Tibial nerve (tissue), 4 donors: ENCODE measurements at regions not wholly inside any gene's neighbourhood (a gene's known extent, or its start where the extent isn't known, plus 50 kb on each side); places are given as distances from the start of the nearest gene placed in this dataset.

Source experiments
- DNase-seq, 2 donors: peaks; one replicate each; pipeline ENCODE4 v3.0.0-alpha.2; 2019; ENCODE audit warnings: low spot score in 2 of 2
- H3K27ac ChIP-seq, 4 donors: fragments of 200-600 bp; sonication (generic) in 3 of 4; one replicate each; pipeline ENCODE4 v1.5.1; 2017 to 2019; ENCODE audit warnings: mild to moderate bottlenecking in 1 of 4
- H3K27me3 ChIP-seq, 2 donors: fragments of 200-600 bp; sonication (generic) in 1 of 2; one replicate each; pipeline versions ENCODE4 v1.5.1 to v1.6.0; 2017 to 2019
- H3K36me3 ChIP-seq, 3 donors: fragments of 200-600 bp; sonication (generic); one replicate each; pipeline ENCODE4 v1.5.1; 2018 to 2019
- H3K4me1 ChIP-seq, 4 donors: fragments of 200-600 bp; sonication (generic) in 3 of 4; one replicate each; pipeline ENCODE4 v1.5.1; 2017 to 2019
- H3K4me3 ChIP-seq, 4 donors: fragments of 200-600 bp; sonication (generic) in 3 of 4; one replicate each; pipeline ENCODE4 v1.5.1; 2017 to 2019; ENCODE audit warnings: mild to moderate bottlenecking in 1 of 4, moderate library complexity in 1 of 4
- H3K9me3 ChIP-seq, 4 donors: fragments of 200-600 bp; sonication (generic) in 3 of 4; one replicate each; pipeline ENCODE4 v1.5.1; 2017 to 2019
- CTCF ChIP-seq, 5 experiments: fragments of 200-600 bp in 3 of 5; fragments of 450-650 bp in 2 of 5; sonication (generic) in 3 of 5; IDR thresholded peaks; one replicate each; pipeline ENCODE4 v1.5.1; 2016 to 2019; ENCODE audit warnings: antibody characterized with exemption in 5 of 5, mild to moderate bottlenecking in 3 of 5, moderate library complexity in 2 of 5
- EP300 ChIP-seq, 2 donors: sonication (generic); formaldehyde crosslinking; IDR thresholded peaks; one replicate each; pipeline ENCODE4 v1.6.1; 2017; ENCODE audit warnings: antibody characterized with exemption in 2 of 2, mild to moderate bottlenecking in 1 of 2
- POLR2A ChIP-seq, 2 donors: fragments of 450-650 bp; IDR thresholded peaks; one replicate each; pipeline ENCODE4 v1.6.1; 2017; ENCODE audit warnings: antibody characterized with exemption in 2 of 2, mild to moderate bottlenecking in 2 of 2, moderate library complexity in 2 of 2
- WGBS, 2 donors: methylation state at CpG; one replicate each; pipeline ENCODE4 v1.1.5; 2018; 5-methylcytosine and 5-hydroxymethylcytosine counted together

DNA sequence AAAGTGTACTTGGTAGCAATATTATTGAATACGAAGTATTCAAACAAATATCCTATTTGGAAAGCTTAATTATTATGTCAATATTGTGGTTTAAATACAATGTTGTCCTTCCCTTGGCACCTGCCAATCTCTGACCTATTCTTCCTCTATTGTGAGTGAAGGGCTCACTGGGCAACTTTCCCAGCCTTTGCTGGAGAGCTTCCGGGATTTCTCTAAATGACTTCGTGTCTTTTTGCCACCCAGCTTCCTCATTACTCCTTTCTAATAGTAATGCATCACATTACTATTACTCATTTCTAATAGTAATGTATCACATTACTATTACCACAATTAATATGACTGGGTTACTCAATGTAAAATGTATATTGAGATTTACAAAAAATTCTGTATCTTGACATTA is 880.6 kb downstream of the BRINP3 start:
- Histone ChIP-seq H3K27ac (no peak overlapping the region), H3K27me3 (no peaks in the 10 kb centered on the region), H3K4me1 (no peaks in the 10 kb centered on the region), H3K4me3 (no peak overlapping the region), H3K36me3 (no peaks in the 10 kb centered on the region), H3K9me3 (no peaks in the 10 kb centered on the region)
- no peak for DNase-seq
- TF ChIP-seq CTCF (IDR thresholded peaks at IDR 0.05) (no peak), POLR2A (IDR thresholded peaks at IDR 0.05) (no peak), EP300 (IDR thresholded peaks at IDR 0.05) (no peak)
- WGBS, 2 donors: 40 to 56% methylated on average over 3 of the region's 3 CpGs

DNA sequence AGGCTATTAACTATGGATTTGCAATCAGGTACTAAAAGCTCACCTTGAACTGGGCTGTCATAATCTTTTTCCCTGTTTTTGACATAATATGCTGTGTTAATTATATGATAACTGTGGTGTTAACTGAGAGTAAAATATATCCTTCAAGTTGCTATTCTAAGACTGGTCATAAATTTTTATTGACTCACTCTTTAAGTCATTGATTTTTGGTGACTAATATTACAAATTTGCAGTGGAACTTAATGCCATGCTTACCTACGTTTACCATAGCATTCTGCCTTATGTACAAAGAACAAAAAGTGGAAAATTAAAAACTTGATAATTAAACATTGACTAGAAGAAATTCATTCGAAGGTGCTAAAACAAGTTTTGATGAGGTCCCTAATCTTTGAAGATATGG is 872.4 kb downstream of the BRINP3 start:
- Histone ChIP-seq H3K27me3 (no peaks in the 10 kb centered on the region), H3K9me3 (no peaks in the 10 kb centered on the region), H3K4me1 (no peaks in the 10 kb centered on the region), H3K27ac (no peak overlapping the region), H3K4me3 (no peak overlapping the region), H3K36me3 (no peaks in the 10 kb centered on the region)
- WGBS, 2 donors: 76 to 86% methylated on average over 2 of the region's 2 CpGs
- TF ChIP-seq POLR2A (IDR thresholded peaks at IDR 0.05): no peak
- no peak for TF ChIP-seq EP300 (IDR thresholded peaks at IDR 0.05)
- no peak for TF ChIP-seq CTCF (IDR thresholded peaks at IDR 0.05)
- DNase-seq: no peak

- H3K27me3 ChIP-seq: no peaks in the 10 kb centered on the region
- TF ChIP-seq CTCF (IDR thresholded peaks at IDR 0.05) (no peak), EP300 (IDR thresholded peaks at IDR 0.05) (no peak), POLR2A (IDR thresholded peaks at IDR 0.05) (no peak)
- no peaks in the 10 kb centered on the region for H3K36me3 ChIP-seq
- no peak overlapping the region for H3K27ac ChIP-seq
- 82% methylated on average over 6 of the region's 6 CpGs for WGBS, 2 donors
- no peak overlapping the region for H3K4me3 ChIP-seq
- no peak for DNase-seq
- no peaks in the 10 kb centered on the region for H3K4me1 ChIP-seq
- H3K9me3 ChIP-seq: no peaks in the 10 kb centered on the region
These were observed 871.6 kb downstream of the BRINP3 start for GRCh38 chr1:189606047-189606446.

- Histone ChIP-seq H3K4me3 (no peak overlapping the region), H3K27me3 (no peaks in the 10 kb centered on the region), H3K4me1 (no peaks in the 10 kb centered on the region), H3K27ac (no peak overlapping the region), H3K36me3 (no peaks in the 10 kb centered on the region), H3K9me3 (no peaks in the 10 kb centered on the region)
- 82 to 87% methylated on average over 2 of the region's 2 CpGs for WGBS, 2 donors
- DNase-seq: no peak
- TF ChIP-seq CTCF (IDR thresholded peaks at IDR 0.05) (no peak), POLR2A (IDR thresholded peaks at IDR 0.05) (no peak), EP300 (IDR thresholded peaks at IDR 0.05) (no peak)
These were observed 870.7 kb downstream of the BRINP3 start for GRCh38 chr1:189606795-189607476.

- WGBS, 2 donors: 79 to 86% methylated on average over 1 of the region's 1 CpG
- Histone ChIP-seq H3K36me3 (no peaks in the 10 kb centered on the region), H3K27me3 (no peaks in the 10 kb centered on the region), H3K27ac (no peak overlapping the region), H3K9me3 (no peaks in the 10 kb centered on the region), H3K4me1 (no peaks in the 10 kb centered on the region), H3K4me3 (no peak overlapping the region)
- TF ChIP-seq EP300 (IDR thresholded peaks at IDR 0.05) (no peak), POLR2A (IDR thresholded peaks at IDR 0.05) (no peak)
- DNase-seq: no peak
These were observed 870.1 kb downstream of the BRINP3 start for GRCh38 chr1:189607477-189608096.
